ENCODE measurements at regions not wholly inside any gene's neighbourhood (a gene's known extent, or its start where the extent isn't known, plus 50 kb on each side); places are given as distances from the start of the nearest gene placed in this dataset.

GRCh38 chr13:44231786-44232516, 141.7 kb upstream of the SERP2 start:
- no peak overlapping the region for H3K9ac ChIP-seq (ENCODE audit: low read depth, low read length, poor library complexity, severe bottlenecking)

GRCh38 chr13:44232774-44233173, 140.8 kb upstream of the SERP2 start:
- no peak overlapping the region for H3K4me3 ChIP-seq (ENCODE audit: low read length, poor library complexity, severe bottlenecking)
- H3K79me2 ChIP-seq (ENCODE audit: insufficient read depth, low read length): no peaks in the 10 kb centered on the region
- no peaks in the 10 kb centered on the region for H3K36me3 ChIP-seq (ENCODE audit: insufficient read depth, low read length)
- no peaks in the 10 kb centered on the region for H3F3A ChIP-seq (ENCODE audit: low read depth)
- H3K27me3 ChIP-seq (ENCODE audit: insufficient read depth, low read length, poor library complexity, severe bottlenecking): no peaks in the 10 kb centered on the region
- no peak overlapping the region for H3K4me2 ChIP-seq (ENCODE audit: low read depth, low read length, poor library complexity, severe bottlenecking)
- H2AFZ ChIP-seq (ENCODE audit: low read length): no peak overlapping the region
- peaks cover 10% of the 10 kb centered on the region for H3K4me1 ChIP-seq (ENCODE audit: insufficient read depth, low read length, poor library complexity, severe bottlenecking)
- no peak overlapping the region for H3K9ac ChIP-seq (ENCODE audit: low read depth, low read length, poor library complexity, severe bottlenecking)
- no peaks in the 10 kb centered on the region for H3K9me2 ChIP-seq (replicated peaks; ENCODE audit: low read depth, low read length)
- no peaks in the 10 kb centered on the region for H4K20me1 ChIP-seq (ENCODE audit: insufficient read depth, low read length, poor library complexity, severe bottlenecking)
- H3K9me3 ChIP-seq (ENCODE audit: insufficient read depth, low read depth, low read length): no peaks in the 10 kb centered on the region
- TF ChIP-seq EZH2phosphoT487 (IDR thresholded peaks at IDR 0.05; ENCODE audit: borderline replicate concordance): no peak

More at GRCh38 chr13:44231786-44232516, 141.7 kb upstream of the SERP2 start:
- Histone ChIP-seq H3K4me2 (ENCODE audit: low read depth, low read length, poor library complexity, severe bottlenecking) (no peak overlapping the region), H3K36me3 (ENCODE audit: insufficient read depth, low read length) (no peaks in the 10 kb centered on the region), H2AFZ (ENCODE audit: low read length) (no peak overlapping the region), H3K4me1 (ENCODE audit: insufficient read depth, low read length, poor library complexity, severe bottlenecking) (peaks cover 2% of the 10 kb centered on the region), H3K9me2 (replicated peaks; ENCODE audit: low read depth, low read length) (no peaks in the 10 kb centered on the region), H3K79me2 (ENCODE audit: insufficient read depth, low read length) (no peaks in the 10 kb centered on the region), H3K4me3 (ENCODE audit: low read length, poor library complexity, severe bottlenecking) (no peak overlapping the region), H3K9me3 (ENCODE audit: insufficient read depth, low read depth, low read length) (no peaks in the 10 kb centered on the region), H4K20me1 (ENCODE audit: insufficient read depth, low read length, poor library complexity, severe bottlenecking) (no peaks in the 10 kb centered on the region), H3F3A (ENCODE audit: low read depth) (no peaks in the 10 kb centered on the region), H3K27me3 (ENCODE audit: insufficient read depth, low read length, poor library complexity, severe bottlenecking) (no peaks in the 10 kb centered on the region)
- TF ChIP-seq CTCF (conservative IDR thresholded peaks at IDR 0.05; ENCODE audit: low read length): no peak
- no peak for TF ChIP-seq EZH2phosphoT487 (IDR thresholded peaks at IDR 0.05; ENCODE audit: borderline replicate concordance)

GRCh38 chr13:44234566-44234965, 139.1 kb upstream of the SERP2 start:
- no peak overlapping the region for H3K4me2 ChIP-seq (ENCODE audit: low read depth, low read length, poor library complexity, severe bottlenecking)
- peaks cover 15% of the 10 kb centered on the region for H3K4me1 ChIP-seq (ENCODE audit: insufficient read depth, low read length, poor library complexity, severe bottlenecking)
- no peaks in the 10 kb centered on the region for H3F3A ChIP-seq (ENCODE audit: low read depth)
- H4K20me1 ChIP-seq (ENCODE audit: insufficient read depth, low read length, poor library complexity, severe bottlenecking): no peaks in the 10 kb centered on the region
- TF ChIP-seq CTCF (conservative IDR thresholded peaks at IDR 0.05; ENCODE audit: low read length): no peak
- no peak for TF ChIP-seq EZH2phosphoT487 (IDR thresholded peaks at IDR 0.05; ENCODE audit: borderline replicate concordance)
- H3K79me2 ChIP-seq (ENCODE audit: insufficient read depth, low read length): no peaks in the 10 kb centered on the region
- no peaks in the 10 kb centered on the region for H3K36me3 ChIP-seq (ENCODE audit: insufficient read depth, low read length)
- no peaks in the 10 kb centered on the region for H3K9me3 ChIP-seq (ENCODE audit: insufficient read depth, low read depth, low read length)
- no peaks in the 10 kb centered on the region for H3K9me2 ChIP-seq (replicated peaks; ENCODE audit: low read depth, low read length)
- no peaks in the 10 kb centered on the region for H3K27me3 ChIP-seq (ENCODE audit: insufficient read depth, low read length, poor library complexity, severe bottlenecking)
- no peak overlapping the region for H3K9ac ChIP-seq (ENCODE audit: low read depth, low read length, poor library complexity, severe bottlenecking)
- H2AFZ ChIP-seq (ENCODE audit: low read length): no peak overlapping the region
- no peak overlapping the region for H3K4me3 ChIP-seq (ENCODE audit: low read length, poor library complexity, severe bottlenecking)

GRCh38 chr13:44236370-44236769, 137.3 kb upstream of the SERP2 start:
- TF ChIP-seq EZH2phosphoT487 (IDR thresholded peaks at IDR 0.05; ENCODE audit: borderline replicate concordance): no peak
- no peak for TF ChIP-seq CTCF (conservative IDR thresholded peaks at IDR 0.05; ENCODE audit: low read length)
- Histone ChIP-seq H3K36me3 (ENCODE audit: insufficient read depth, low read length) (no peaks in the 10 kb centered on the region), H3K9me2 (replicated peaks; ENCODE audit: low read depth, low read length) (no peaks in the 10 kb centered on the region), H3K9me3 (ENCODE audit: insufficient read depth, low read depth, low read length) (no peaks in the 10 kb centered on the region), H3F3A (ENCODE audit: low read depth) (no peaks in the 10 kb centered on the region), H4K20me1 (ENCODE audit: insufficient read depth, low read length, poor library complexity, severe bottlenecking) (no peaks in the 10 kb centered on the region), H3K9ac (ENCODE audit: low read depth, low read length, poor library complexity, severe bottlenecking) (no peak overlapping the region), H3K4me1 (ENCODE audit: insufficient read depth, low read length, poor library complexity, severe bottlenecking) (peaks cover 25% of the 10 kb centered on the region), H3K4me2 (ENCODE audit: low read depth, low read length, poor library complexity, severe bottlenecking) (no peak overlapping the region), H3K27me3 (ENCODE audit: insufficient read depth, low read length, poor library complexity, severe bottlenecking) (no peaks in the 10 kb centered on the region), H2AFZ (ENCODE audit: low read length) (no peak overlapping the region), H3K79me2 (ENCODE audit: insufficient read depth, low read length) (no peaks in the 10 kb centered on the region), H3K4me3 (ENCODE audit: low read length, poor library complexity, severe bottlenecking) (no peak overlapping the region)
